ENCODE measurements at regions not wholly inside any gene's neighbourhood (a gene's known extent, or its start where the extent isn't known, plus 50 kb on each side); places are given as distances from the start of the nearest gene placed in this dataset.

DNA sequence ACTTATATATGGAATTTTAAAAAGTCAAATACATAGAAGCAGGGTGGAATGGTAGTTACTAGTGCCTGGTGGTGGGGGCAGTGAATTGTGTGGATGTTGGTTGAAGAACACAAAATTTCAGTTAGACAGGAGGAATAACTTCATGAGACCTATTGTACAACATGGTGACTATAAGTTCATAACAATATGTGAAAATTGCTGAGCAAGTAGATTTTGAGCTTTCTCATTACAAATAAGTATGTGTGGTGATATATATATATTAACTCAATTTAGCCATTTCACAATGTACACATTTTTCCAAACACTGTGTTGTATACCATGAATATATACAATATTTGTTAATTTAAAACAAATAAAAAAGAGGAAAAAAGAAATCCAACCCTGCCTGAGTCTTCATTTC lies 641.1 kb downstream of the DIAPH3 start:
- TF ChIP-seq, protein P1, sequence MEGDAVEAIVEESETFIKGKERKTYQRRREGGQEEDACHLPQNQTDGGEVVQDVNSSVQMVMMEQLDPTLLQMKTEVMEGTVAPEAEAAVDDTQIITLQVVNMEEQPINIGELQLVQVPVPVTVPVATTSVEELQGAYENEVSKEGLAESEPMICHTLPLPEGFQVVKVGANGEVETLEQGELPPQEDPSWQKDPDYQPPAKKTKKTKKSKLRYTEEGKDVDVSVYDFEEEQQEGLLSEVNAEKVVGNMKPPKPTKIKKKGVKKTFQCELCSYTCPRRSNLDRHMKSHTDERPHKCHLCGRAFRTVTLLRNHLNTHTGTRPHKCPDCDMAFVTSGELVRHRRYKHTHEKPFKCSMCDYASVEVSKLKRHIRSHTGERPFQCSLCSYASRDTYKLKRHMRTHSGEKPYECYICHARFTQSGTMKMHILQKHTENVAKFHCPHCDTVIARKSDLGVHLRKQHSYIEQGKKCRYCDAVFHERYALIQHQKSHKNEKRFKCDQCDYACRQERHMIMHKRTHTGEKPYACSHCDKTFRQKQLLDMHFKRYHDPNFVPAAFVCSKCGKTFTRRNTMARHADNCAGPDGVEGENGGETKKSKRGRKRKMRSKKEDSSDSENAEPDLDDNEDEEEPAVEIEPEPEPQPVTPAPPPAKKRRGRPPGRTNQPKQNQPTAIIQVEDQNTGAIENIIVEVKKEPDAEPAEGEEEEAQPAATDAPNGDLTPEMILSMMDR (IDR thresholded peaks at IDR 0.05; ENCODE audit: low read depth, low read length, missing input control) = no peak
- TF ChIP-seq RXRA (IDR thresholded peaks at IDR 0.05) (no peak), TAF1 (conservative IDR thresholded peaks at IDR 0.05) (no peak), YY1 (IDR thresholded peaks at IDR 0.05) (no peak), GABPA (IDR thresholded peaks at IDR 0.05 in 1 of 2, conservative IDR thresholded peaks at IDR 0.05 in 1 of 2) (no peak)
- TF ChIP-seq, protein P2, sequence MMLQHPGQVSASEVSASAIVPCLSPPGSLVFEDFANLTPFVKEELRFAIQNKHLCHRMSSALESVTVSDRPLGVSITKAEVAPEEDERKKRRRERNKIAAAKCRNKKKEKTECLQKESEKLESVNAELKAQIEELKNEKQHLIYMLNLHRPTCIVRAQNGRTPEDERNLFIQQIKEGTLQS (IDR thresholded peaks at IDR 0.05) = no peak
- TF ChIP-seq, protein P3, sequence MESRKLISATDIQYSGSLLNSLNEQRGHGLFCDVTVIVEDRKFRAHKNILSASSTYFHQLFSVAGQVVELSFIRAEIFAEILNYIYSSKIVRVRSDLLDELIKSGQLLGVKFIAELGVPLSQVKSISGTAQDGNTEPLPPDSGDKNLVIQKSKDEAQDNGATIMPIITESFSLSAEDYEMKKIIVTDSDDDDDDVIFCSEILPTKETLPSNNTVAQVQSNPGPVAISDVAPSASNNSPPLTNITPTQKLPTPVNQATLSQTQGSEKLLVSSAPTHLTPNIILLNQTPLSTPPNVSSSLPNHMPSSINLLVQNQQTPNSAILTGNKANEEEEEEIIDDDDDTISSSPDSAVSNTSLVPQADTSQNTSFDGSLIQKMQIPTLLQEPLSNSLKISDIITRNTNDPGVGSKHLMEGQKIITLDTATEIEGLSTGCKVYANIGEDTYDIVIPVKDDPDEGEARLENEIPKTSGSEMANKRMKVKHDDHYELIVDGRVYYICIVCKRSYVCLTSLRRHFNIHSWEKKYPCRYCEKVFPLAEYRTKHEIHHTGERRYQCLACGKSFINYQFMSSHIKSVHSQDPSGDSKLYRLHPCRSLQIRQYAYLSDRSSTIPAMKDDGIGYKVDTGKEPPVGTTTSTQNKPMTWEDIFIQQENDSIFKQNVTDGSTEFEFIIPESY (IDR thresholded peaks at IDR 0.05) = no peak
- TF ChIP-seq, protein P4, sequence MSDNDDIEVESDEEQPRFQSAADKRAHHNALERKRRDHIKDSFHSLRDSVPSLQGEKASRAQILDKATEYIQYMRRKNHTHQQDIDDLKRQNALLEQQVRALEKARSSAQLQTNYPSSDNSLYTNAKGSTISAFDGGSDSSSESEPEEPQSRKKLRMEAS (IDR thresholded peaks at IDR 0.05) = no peak
- TF ChIP-seq, protein P5, sequence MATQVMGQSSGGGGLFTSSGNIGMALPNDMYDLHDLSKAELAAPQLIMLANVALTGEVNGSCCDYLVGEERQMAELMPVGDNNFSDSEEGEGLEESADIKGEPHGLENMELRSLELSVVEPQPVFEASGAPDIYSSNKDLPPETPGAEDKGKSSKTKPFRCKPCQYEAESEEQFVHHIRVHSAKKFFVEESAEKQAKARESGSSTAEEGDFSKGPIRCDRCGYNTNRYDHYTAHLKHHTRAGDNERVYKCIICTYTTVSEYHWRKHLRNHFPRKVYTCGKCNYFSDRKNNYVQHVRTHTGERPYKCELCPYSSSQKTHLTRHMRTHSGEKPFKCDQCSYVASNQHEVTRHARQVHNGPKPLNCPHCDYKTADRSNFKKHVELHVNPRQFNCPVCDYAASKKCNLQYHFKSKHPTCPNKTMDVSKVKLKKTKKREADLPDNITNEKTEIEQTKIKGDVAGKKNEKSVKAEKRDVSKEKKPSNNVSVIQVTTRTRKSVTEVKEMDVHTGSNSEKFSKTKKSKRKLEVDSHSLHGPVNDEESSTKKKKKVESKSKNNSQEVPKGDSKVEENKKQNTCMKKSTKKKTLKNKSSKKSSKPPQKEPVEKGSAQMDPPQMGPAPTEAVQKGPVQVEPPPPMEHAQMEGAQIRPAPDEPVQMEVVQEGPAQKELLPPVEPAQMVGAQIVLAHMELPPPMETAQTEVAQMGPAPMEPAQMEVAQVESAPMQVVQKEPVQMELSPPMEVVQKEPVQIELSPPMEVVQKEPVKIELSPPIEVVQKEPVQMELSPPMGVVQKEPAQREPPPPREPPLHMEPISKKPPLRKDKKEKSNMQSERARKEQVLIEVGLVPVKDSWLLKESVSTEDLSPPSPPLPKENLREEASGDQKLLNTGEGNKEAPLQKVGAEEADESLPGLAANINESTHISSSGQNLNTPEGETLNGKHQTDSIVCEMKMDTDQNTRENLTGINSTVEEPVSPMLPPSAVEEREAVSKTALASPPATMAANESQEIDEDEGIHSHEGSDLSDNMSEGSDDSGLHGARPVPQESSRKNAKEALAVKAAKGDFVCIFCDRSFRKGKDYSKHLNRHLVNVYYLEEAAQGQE (IDR thresholded peaks at IDR 0.05) = no peak
